IMR-90 (cell line): ENCODE measurements at regions not wholly inside any gene's neighbourhood (a gene's known extent, or its start where the extent isn't known, plus 50 kb on each side); places are given as distances from the start of the nearest gene placed in this dataset.

Source experiments
- ATAC-seq: fragments of 200-7000 bp; cut with Tn5 transposase; 2 replicates; pipeline ENCODE4 v1.9.1; 2020; ENCODE audit warnings: low read depth, mild to moderate bottlenecking, moderate library complexity
- BruUV-seq: library from RNA; stranded (reverse); fragments of 400-500 nt; replicated peaks from 2 replicates; lab custom pipeline; 2021; lab: Mats Ljungman, UMichigan
- CTCF ChIA-PET: fragments of 300-600 bp; formaldehyde crosslinking; extraction: SDS; loops from one replicate; lab custom pipeline; 2021; ENCODE audit warnings: antibody characterized with exemption; lab: Yijun Ruan, JAX
- POLR2A ChIA-PET: fragments of 300-600 bp; sonication (Branson Sonifier 250); formaldehyde crosslinking; loops from one replicate; lab custom pipeline; 2022; ENCODE audit warnings: antibody characterized with exemption; ENCODE audit not compliant: unreplicated experiment; lab: Charles Lee
- DNase-seq: peaks from one replicate; pipeline ENCODE4 v3.0.0; 2013
- H2AFZ ChIP-seq: replicated peaks from 2 replicates; pipeline ENCODE3; 2013; ENCODE audit warnings: low read length, mild to moderate bottlenecking; ENCODE audit not compliant: poor library complexity
- H2AK5ac ChIP-seq: 2 replicates; pipeline ENCODE4 v1.6.1; 2013; ENCODE audit warnings: low read depth, low read length, inconsistent platforms
- H2AK9ac ChIP-seq: replicated peaks from 2 replicates; pipeline ENCODE3; 2013; ENCODE audit warnings: mild to moderate bottlenecking, low read depth, low read length, moderate library complexity; ENCODE audit not compliant: poor library complexity
- H2BK120ac ChIP-seq: 2 replicates; pipeline ENCODE4 v1.6.1; 2013; ENCODE audit warnings: low read depth, low read length, inconsistent platforms
- H2BK15ac ChIP-seq: 3 replicates; pipeline ENCODE4 v1.6.1; 2013; ENCODE audit warnings: low read depth, low read length, inconsistent platforms
- H2BK20ac ChIP-seq: 2 replicates; pipeline ENCODE4 v1.6.1; 2013; ENCODE audit warnings: low read depth, mild to moderate bottlenecking, inconsistent platforms, low read length, moderate library complexity
- H2BK5ac ChIP-seq: 2 replicates; pipeline ENCODE4 v1.6.1; 2013; ENCODE audit warnings: mild to moderate bottlenecking, low read depth, low read length, inconsistent platforms; ENCODE audit not compliant: poor library complexity, severe bottlenecking
- H3K14ac ChIP-seq: replicated peaks from 2 replicates; pipeline ENCODE4 v1.6.1; 2013; ENCODE audit warnings: low read depth, low read length, inconsistent platforms
- H3K18ac ChIP-seq: 2 replicates; pipeline ENCODE4 v1.6.1; 2013; ENCODE audit warnings: low read depth, low read length, control low read depth
- H3K23ac ChIP-seq: 2 replicates; pipeline ENCODE4 v1.6.1; 2013; ENCODE audit warnings: low read depth, low read length, inconsistent platforms
- H3K27ac ChIP-seq: 2 replicates; pipeline ENCODE4 v1.5.1; 2013; ENCODE audit warnings: mild to moderate bottlenecking, control low read depth, low read length; ENCODE audit not compliant: insufficient read depth
- H3K27me3 ChIP-seq: 2 replicates; pipeline ENCODE4 v1.6.1; 2013; ENCODE audit warnings: low read length; ENCODE audit not compliant: control insufficient read depth, insufficient read depth
- H3K36me3 ChIP-seq: 2 replicates; pipeline ENCODE4 v1.6.1; 2013; ENCODE audit warnings: low read length, mixed read lengths; ENCODE audit not compliant: control insufficient read depth, insufficient read depth
- H3K4ac ChIP-seq: 2 replicates; pipeline ENCODE4 v1.6.1; 2013; ENCODE audit warnings: low read depth, low read length, inconsistent platforms
- H3K4me1 ChIP-seq: 2 replicates; pipeline ENCODE4 v1.6.1; 2013; ENCODE audit warnings: low read length, mixed read lengths; ENCODE audit not compliant: control insufficient read depth, insufficient read depth
- H3K4me2 ChIP-seq: 2 replicates; pipeline ENCODE4 v1.6.1; 2013; ENCODE audit warnings: low read depth, mild to moderate bottlenecking, control low read depth, low read length, moderate library complexity
- H3K4me3 ChIP-seq: 2 replicates; pipeline ENCODE4 v1.5.1; 2013; ENCODE audit warnings: low read depth, mild to moderate bottlenecking, control low read depth, low read length, moderate library complexity; ENCODE audit not compliant: insufficient read depth
- H3K56ac ChIP-seq: 2 replicates; pipeline ENCODE4 v1.6.1; 2013; ENCODE audit warnings: low read length, inconsistent platforms; ENCODE audit not compliant: insufficient read depth; ENCODE audit errors: extremely low read depth
- H3K79me1 ChIP-seq, 2 experiments: 2 replicates each; pipeline ENCODE4 v1.6.1; 2013; ENCODE audit warnings: low read length in 2 of 2, inconsistent platforms in 1 of 2, low read depth in 1 of 2
- H3K9ac ChIP-seq: 2 replicates; pipeline ENCODE4 v1.6.1; 2013; ENCODE audit warnings: low read depth, low read length, control low read depth
- H3K9me1 ChIP-seq: 2 replicates; pipeline ENCODE4 v1.6.1; 2013; ENCODE audit warnings: low read length, inconsistent platforms; ENCODE audit not compliant: insufficient read depth
- H3K9me3 ChIP-seq: 2 replicates; pipeline ENCODE4 v1.6.1; 2013; ENCODE audit warnings: low read length; ENCODE audit not compliant: control insufficient read depth, insufficient read depth
- H4K20me1 ChIP-seq: 2 replicates; pipeline ENCODE4 v1.6.1; 2013; ENCODE audit warnings: low read length, inconsistent platforms; ENCODE audit not compliant: insufficient read depth
- H4K5ac ChIP-seq: 2 replicates; pipeline ENCODE4 v1.6.1; 2013; ENCODE audit warnings: mild to moderate bottlenecking, low read depth, low read length, control low read depth
- H4K8ac ChIP-seq, 2 experiments: 2 replicates each; pipeline ENCODE4 v1.6.1; 2013; ENCODE audit warnings: low read depth in 2 of 2, low read length in 2 of 2, control low read depth in 1 of 2, inconsistent platforms in 1 of 2
- H4K91ac ChIP-seq: 2 replicates; pipeline ENCODE4 v1.6.1; 2013; ENCODE audit warnings: low read depth, low read length, inconsistent platforms; ENCODE audit not compliant: insufficient read depth
- CEBPB ChIP-seq: IDR thresholded peaks from 2 replicates; pipeline ENCODE4 v1.6.1; 2012; ENCODE audit warnings: low read depth, low read length, improper control_type of control experiment
- WGBS, 2 experiments: methylation state at CpG; one replicate each; pipeline versions ENCODE4 v1.1.5 to v1.1.7; 2013; ENCODE audit warnings: missing lambda C conversion rate in 2 of 2; ENCODE audit not compliant: insufficient read length in 1 of 2; ENCODE audit errors: extremely low coverage in 2 of 2; 5-methylcytosine and 5-hydroxymethylcytosine counted together
- dilution Hi-C: fragments of 300-500 bp; cut with HindIII; formaldehyde crosslinking; loops from one replicate; pipeline ENCODE4 v1.14.3; 2018; ENCODE audit warnings: low sequenced_read_pairs; ENCODE audit not compliant: unreplicated experiment
- in situ Hi-C: fragments of 300-500 bp; cut with MboI; formaldehyde crosslinking; loops from 3 replicates; pipeline ENCODE4 v1.14.3; 2019; ENCODE audit warnings: low sequenced_read_pairs, inconsistent platforms, mixed read lengths
- intact Hi-C: fragments of 100-400 bp; cut with micrococcal nuclease; formaldehyde crosslinking; loops from 2 replicates; pipeline ENCODE4 v1.10.0; 2022
- TF ChIP-seq, protein P1 (sequence below): fragments of 150-350 bp; IDR thresholded peaks from 2 replicates; pipeline ENCODE4 v1.6.1; 2017; ENCODE audit warnings: mild to moderate bottlenecking, antibody characterized with exemption, low read length, low read depth

DNA sequence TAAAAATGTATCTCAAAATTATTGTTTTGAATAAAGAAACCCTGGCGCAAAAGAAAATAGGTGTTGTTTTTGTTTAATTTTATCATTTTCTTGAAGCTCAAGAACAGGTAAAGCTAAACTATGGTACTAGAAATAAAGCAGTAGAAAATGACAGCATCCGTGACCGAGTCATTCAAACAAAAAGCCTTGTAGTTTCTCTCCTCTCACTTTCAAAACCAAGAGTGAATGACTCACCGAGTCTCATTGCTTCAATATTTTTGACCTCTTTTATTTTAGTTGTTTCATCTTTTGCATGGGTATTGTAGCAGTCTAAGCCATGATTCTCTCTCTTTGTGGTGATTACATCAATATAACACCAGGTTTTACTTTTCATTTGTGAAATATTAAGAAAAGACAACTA lies 396.5 kb downstream of the POM121L12 start:
- H3K27me3 ChIP-seq = no peaks in the 10 kb centered on the region
- H2BK120ac ChIP-seq = no peak overlapping the region
- DNase-seq (no peak), ATAC-seq (no peak)
- H4K91ac ChIP-seq = no peak overlapping the region
- H2AFZ ChIP-seq = no peak overlapping the region
- no peaks in the 10 kb centered on the region for H4K20me1 ChIP-seq
- H2BK20ac ChIP-seq = no peak overlapping the region
- no peak overlapping the region for H3K4ac ChIP-seq
- no peak overlapping the region for H4K8ac ChIP-seq
- H3K4me2 ChIP-seq = no peak overlapping the region
- no peaks in the 10 kb centered on the region for H3K9me1 ChIP-seq
- no peak overlapping the region for H3K14ac ChIP-seq
- H3K27ac ChIP-seq = no peak overlapping the region
- H3K36me3 ChIP-seq = no peaks in the 10 kb centered on the region
- H3K18ac ChIP-seq = no peak overlapping the region
- H2AK5ac ChIP-seq = no peak overlapping the region
- in situ Hi-C loops (no loop called here), dilution Hi-C loops (no loop called here), intact Hi-C loops (no loop called here)
- ChIA-PET CTCF (no interaction called here), POLR2A (no interaction called here)
- H3K9me3 ChIP-seq = peaks cover 4% of the 10 kb centered on the region
- H4K5ac ChIP-seq = no peak overlapping the region
- no peaks in the 10 kb centered on the region for H3K4me1 ChIP-seq
- no peak overlapping the region for H3K4me3 ChIP-seq
- no CpG with 5 or more reads among the region's 4 CpGs for WGBS, 2 experiments
- no TSS peak for BruUV-seq
- H3K56ac ChIP-seq = no peak overlapping the region
- H2BK15ac ChIP-seq = no peak overlapping the region
- H3K79me1 ChIP-seq = no peaks in the 10 kb centered on the region
- no peak overlapping the region for H3K23ac ChIP-seq
- H3K9ac ChIP-seq = no peak overlapping the region
- no peak overlapping the region for H2BK5ac ChIP-seq
- H2AK9ac ChIP-seq = no peak overlapping the region
- no peak for TF ChIP-seq CEBPB
- TF ChIP-seq, protein P1, sequence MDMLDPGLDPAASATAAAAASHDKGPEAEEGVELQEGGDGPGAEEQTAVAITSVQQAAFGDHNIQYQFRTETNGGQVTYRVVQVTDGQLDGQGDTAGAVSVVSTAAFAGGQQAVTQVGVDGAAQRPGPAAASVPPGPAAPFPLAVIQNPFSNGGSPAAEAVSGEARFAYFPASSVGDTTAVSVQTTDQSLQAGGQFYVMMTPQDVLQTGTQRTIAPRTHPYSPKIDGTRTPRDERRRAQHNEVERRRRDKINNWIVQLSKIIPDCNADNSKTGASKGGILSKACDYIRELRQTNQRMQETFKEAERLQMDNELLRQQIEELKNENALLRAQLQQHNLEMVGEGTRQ = no peak
